ENCODE measurements at regions not wholly inside any gene's neighbourhood (a gene's known extent, or its start where the extent isn't known, plus 50 kb on each side); places are given as distances from the start of the nearest gene placed in this dataset.

- no peak overlapping the region for H2AFZ ChIP-seq (ENCODE audit: low read length)
Observed at GRCh38 chr18:42484648-42485047, 529.6 kb downstream of the PIK3C3 start.

GRCh38 chr18:42486271-42486670 lies 531.2 kb downstream of the PIK3C3 start:
- no peaks in the 10 kb centered on the region for H3F3A ChIP-seq (ENCODE audit: low read depth)
- H2AFZ ChIP-seq (ENCODE audit: low read length), result no peak overlapping the region
- no peaks in the 10 kb centered on the region for H3K9me3 ChIP-seq (ENCODE audit: insufficient read depth, low read depth, low read length)
- TF ChIP-seq, protein P1, sequence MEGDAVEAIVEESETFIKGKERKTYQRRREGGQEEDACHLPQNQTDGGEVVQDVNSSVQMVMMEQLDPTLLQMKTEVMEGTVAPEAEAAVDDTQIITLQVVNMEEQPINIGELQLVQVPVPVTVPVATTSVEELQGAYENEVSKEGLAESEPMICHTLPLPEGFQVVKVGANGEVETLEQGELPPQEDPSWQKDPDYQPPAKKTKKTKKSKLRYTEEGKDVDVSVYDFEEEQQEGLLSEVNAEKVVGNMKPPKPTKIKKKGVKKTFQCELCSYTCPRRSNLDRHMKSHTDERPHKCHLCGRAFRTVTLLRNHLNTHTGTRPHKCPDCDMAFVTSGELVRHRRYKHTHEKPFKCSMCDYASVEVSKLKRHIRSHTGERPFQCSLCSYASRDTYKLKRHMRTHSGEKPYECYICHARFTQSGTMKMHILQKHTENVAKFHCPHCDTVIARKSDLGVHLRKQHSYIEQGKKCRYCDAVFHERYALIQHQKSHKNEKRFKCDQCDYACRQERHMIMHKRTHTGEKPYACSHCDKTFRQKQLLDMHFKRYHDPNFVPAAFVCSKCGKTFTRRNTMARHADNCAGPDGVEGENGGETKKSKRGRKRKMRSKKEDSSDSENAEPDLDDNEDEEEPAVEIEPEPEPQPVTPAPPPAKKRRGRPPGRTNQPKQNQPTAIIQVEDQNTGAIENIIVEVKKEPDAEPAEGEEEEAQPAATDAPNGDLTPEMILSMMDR (conservative IDR thresholded peaks at IDR 0.05; ENCODE audit: low read length), result no peak
- TF ChIP-seq EZH2phosphoT487 (IDR thresholded peaks at IDR 0.05; ENCODE audit: borderline replicate concordance), result no peak
- no peaks in the 10 kb centered on the region for H3K4me1 ChIP-seq (ENCODE audit: insufficient read depth, low read length, poor library complexity, severe bottlenecking)
- no peaks in the 10 kb centered on the region for H3K79me2 ChIP-seq (ENCODE audit: insufficient read depth, low read length)
- no peaks in the 10 kb centered on the region for H4K20me1 ChIP-seq (ENCODE audit: insufficient read depth, low read length, poor library complexity, severe bottlenecking)
- H3K36me3 ChIP-seq (ENCODE audit: insufficient read depth, low read length), result no peaks in the 10 kb centered on the region
- no peaks in the 10 kb centered on the region for H3K27me3 ChIP-seq (ENCODE audit: insufficient read depth, low read length, poor library complexity, severe bottlenecking)
- H3K4me2 ChIP-seq (ENCODE audit: low read depth, low read length, poor library complexity, severe bottlenecking), result no peak overlapping the region
- no peak overlapping the region for H3K4me3 ChIP-seq (ENCODE audit: low read length, poor library complexity, severe bottlenecking)
- no peaks in the 10 kb centered on the region for H3K9me2 ChIP-seq (replicated peaks; ENCODE audit: low read depth, low read length)
- no peak overlapping the region for H3K9ac ChIP-seq (ENCODE audit: low read depth, low read length, poor library complexity, severe bottlenecking)

More at GRCh38 chr18:42484648-42485047, 529.6 kb downstream of the PIK3C3 start:
- no peak overlapping the region for H3K4me3 ChIP-seq (ENCODE audit: low read length, poor library complexity, severe bottlenecking)
- H3K9me3 ChIP-seq (ENCODE audit: insufficient read depth, low read depth, low read length), result no peaks in the 10 kb centered on the region
- no peaks in the 10 kb centered on the region for H4K20me1 ChIP-seq (ENCODE audit: insufficient read depth, low read length, poor library complexity, severe bottlenecking)
- no peak overlapping the region for H3K4me2 ChIP-seq (ENCODE audit: low read depth, low read length, poor library complexity, severe bottlenecking)
- H3K9me2 ChIP-seq (replicated peaks; ENCODE audit: low read depth, low read length), result no peaks in the 10 kb centered on the region
- no peaks in the 10 kb centered on the region for H3K79me2 ChIP-seq (ENCODE audit: insufficient read depth, low read length)
- no peaks in the 10 kb centered on the region for H3K4me1 ChIP-seq (ENCODE audit: insufficient read depth, low read length, poor library complexity, severe bottlenecking)
- H3K27me3 ChIP-seq (ENCODE audit: insufficient read depth, low read length, poor library complexity, severe bottlenecking), result no peaks in the 10 kb centered on the region
- no peak overlapping the region for H3K9ac ChIP-seq (ENCODE audit: low read depth, low read length, poor library complexity, severe bottlenecking)
- H3F3A ChIP-seq (ENCODE audit: low read depth), result no peaks in the 10 kb centered on the region
- TF ChIP-seq, protein P1 (conservative IDR thresholded peaks at IDR 0.05; ENCODE audit: low read length), result no peak
- no peak for TF ChIP-seq EZH2phosphoT487 (IDR thresholded peaks at IDR 0.05; ENCODE audit: borderline replicate concordance)
- no peaks in the 10 kb centered on the region for H3K36me3 ChIP-seq (ENCODE audit: insufficient read depth, low read length)

GRCh38 chr18:42508683-42509296 lies 553.8 kb downstream of the PIK3C3 start:
- H3K79me2 ChIP-seq (ENCODE audit: insufficient read depth, low read length), result no peaks in the 10 kb centered on the region
- H3K9me2 ChIP-seq (replicated peaks; ENCODE audit: low read depth, low read length), result no peaks in the 10 kb centered on the region
- H3F3A ChIP-seq (ENCODE audit: low read depth), result no peaks in the 10 kb centered on the region
- no peak overlapping the region for H3K4me3 ChIP-seq (ENCODE audit: low read length, poor library complexity, severe bottlenecking)
- H4K20me1 ChIP-seq (ENCODE audit: insufficient read depth, low read length, poor library complexity, severe bottlenecking), result no peaks in the 10 kb centered on the region
- no peaks in the 10 kb centered on the region for H3K36me3 ChIP-seq (ENCODE audit: insufficient read depth, low read length)
- no peak overlapping the region for H2AFZ ChIP-seq (ENCODE audit: low read length)
- no peak overlapping the region for H3K4me2 ChIP-seq (ENCODE audit: low read depth, low read length, poor library complexity, severe bottlenecking)
- no peaks in the 10 kb centered on the region for H3K9me3 ChIP-seq (ENCODE audit: insufficient read depth, low read depth, low read length)
- H3K4me1 ChIP-seq (ENCODE audit: insufficient read depth, low read length, poor library complexity, severe bottlenecking), result no peaks in the 10 kb centered on the region
- TF ChIP-seq, protein P1 (conservative IDR thresholded peaks at IDR 0.05; ENCODE audit: low read length), result no peak
- no peak for TF ChIP-seq EZH2phosphoT487 (IDR thresholded peaks at IDR 0.05; ENCODE audit: borderline replicate concordance)
- H3K9ac ChIP-seq (ENCODE audit: low read depth, low read length, poor library complexity, severe bottlenecking), result no peak overlapping the region
- H3K27me3 ChIP-seq (ENCODE audit: insufficient read depth, low read length, poor library complexity, severe bottlenecking), result peaks cover 4% of the 10 kb centered on the region
